ENCODE measurements at regions not wholly inside any gene's neighbourhood (a gene's known extent, or its start where the extent isn't known, plus 50 kb on each side); places are given as distances from the start of the nearest gene placed in this dataset.

DNA sequence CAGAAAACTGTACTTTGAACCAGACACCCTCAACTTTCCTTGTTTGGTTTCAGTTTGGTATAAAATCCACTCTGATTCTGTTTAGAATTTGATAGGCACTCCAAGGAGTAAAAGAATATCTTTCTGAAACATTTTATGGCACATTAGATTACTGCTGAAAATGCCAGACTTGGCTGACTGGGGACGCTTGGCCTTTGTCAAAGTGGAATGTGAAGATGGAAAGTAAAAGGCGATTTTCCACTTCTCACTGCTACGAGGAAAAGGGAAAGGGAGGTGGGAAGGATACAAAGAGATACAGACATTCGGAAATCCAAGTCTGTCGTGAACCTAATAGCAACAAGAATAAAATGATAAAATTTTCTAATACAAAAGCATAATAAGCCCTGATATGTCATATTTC, 203.9 kb downstream of the DMRT2 start:
- no peaks in the 10 kb centered on the region for H3K4me1 Mint-ChIP-seq (ENCODE audit: low read depth)
- no peak overlapping the region for H3K27ac Mint-ChIP-seq (ENCODE audit: unreplicated experiment)
- no peaks in the 10 kb centered on the region for H3K27me3 Mint-ChIP-seq (ENCODE audit: low read depth)
- H3K9me3 Mint-ChIP-seq (ENCODE audit: low read depth) = peaks cover 12% of the 10 kb centered on the region
- DNase-seq (ENCODE audit: low spot score) = no peak
- no peaks in the 10 kb centered on the region for H3K36me3 Mint-ChIP-seq (ENCODE audit: low read depth)
- TF ChIP-seq CTCF (IDR thresholded peaks at IDR 0.05) = no peak
- no peak overlapping the region for H3K4me3 Mint-ChIP-seq (ENCODE audit: unreplicated experiment)

- TF ChIP-seq CTCF (IDR thresholded peaks at IDR 0.05) = no peak
- peaks cover 15% of the 10 kb centered on the region for H3K9me3 Mint-ChIP-seq (ENCODE audit: low read depth)
- H3K36me3 Mint-ChIP-seq (ENCODE audit: low read depth) = no peaks in the 10 kb centered on the region
- no peaks in the 10 kb centered on the region for H3K4me1 Mint-ChIP-seq (ENCODE audit: low read depth)
- DNase-seq (ENCODE audit: low spot score) = no peak
- H3K27me3 Mint-ChIP-seq (ENCODE audit: low read depth) = no peaks in the 10 kb centered on the region
- no peak overlapping the region for H3K4me3 Mint-ChIP-seq (ENCODE audit: unreplicated experiment)
- no peak overlapping the region for H3K27ac Mint-ChIP-seq (ENCODE audit: unreplicated experiment)
Measured at GRCh38 chr9:1256178-1256577, 206.0 kb downstream of the DMRT2 start.

DNA sequence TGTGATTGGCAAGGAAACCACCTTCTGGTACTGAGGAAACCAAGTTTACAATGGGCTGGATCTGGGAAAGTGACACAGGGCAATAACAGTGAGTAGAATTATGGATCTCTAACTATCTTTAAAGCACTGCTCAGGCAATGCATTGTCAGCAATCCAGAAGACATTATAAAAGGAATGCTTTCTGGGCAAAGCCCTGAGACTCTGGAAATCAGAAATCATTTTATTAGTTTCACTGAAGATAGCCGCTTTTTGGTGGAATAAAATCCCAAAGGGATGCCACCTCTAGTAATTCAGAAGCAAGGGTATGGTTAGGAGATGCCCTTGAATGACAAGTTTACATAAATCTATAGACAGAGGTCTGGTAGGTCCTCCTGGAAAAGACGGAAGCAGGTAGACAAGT, 211.1 kb downstream of the DMRT2 start:
- peaks cover 24% of the 10 kb centered on the region for H3K9me3 Mint-ChIP-seq (ENCODE audit: low read depth)
- H3K27ac Mint-ChIP-seq (ENCODE audit: unreplicated experiment) = no peak overlapping the region
- no peaks in the 10 kb centered on the region for H3K4me1 Mint-ChIP-seq (ENCODE audit: low read depth)
- H3K36me3 Mint-ChIP-seq (ENCODE audit: low read depth) = no peaks in the 10 kb centered on the region
- H3K27me3 Mint-ChIP-seq (ENCODE audit: low read depth) = peaks cover 3% of the 10 kb centered on the region
- TF ChIP-seq CTCF (IDR thresholded peaks at IDR 0.05) = no peak
- no peak overlapping the region for H3K4me3 Mint-ChIP-seq (ENCODE audit: unreplicated experiment)
- no peak for DNase-seq (ENCODE audit: low spot score)

DNA sequence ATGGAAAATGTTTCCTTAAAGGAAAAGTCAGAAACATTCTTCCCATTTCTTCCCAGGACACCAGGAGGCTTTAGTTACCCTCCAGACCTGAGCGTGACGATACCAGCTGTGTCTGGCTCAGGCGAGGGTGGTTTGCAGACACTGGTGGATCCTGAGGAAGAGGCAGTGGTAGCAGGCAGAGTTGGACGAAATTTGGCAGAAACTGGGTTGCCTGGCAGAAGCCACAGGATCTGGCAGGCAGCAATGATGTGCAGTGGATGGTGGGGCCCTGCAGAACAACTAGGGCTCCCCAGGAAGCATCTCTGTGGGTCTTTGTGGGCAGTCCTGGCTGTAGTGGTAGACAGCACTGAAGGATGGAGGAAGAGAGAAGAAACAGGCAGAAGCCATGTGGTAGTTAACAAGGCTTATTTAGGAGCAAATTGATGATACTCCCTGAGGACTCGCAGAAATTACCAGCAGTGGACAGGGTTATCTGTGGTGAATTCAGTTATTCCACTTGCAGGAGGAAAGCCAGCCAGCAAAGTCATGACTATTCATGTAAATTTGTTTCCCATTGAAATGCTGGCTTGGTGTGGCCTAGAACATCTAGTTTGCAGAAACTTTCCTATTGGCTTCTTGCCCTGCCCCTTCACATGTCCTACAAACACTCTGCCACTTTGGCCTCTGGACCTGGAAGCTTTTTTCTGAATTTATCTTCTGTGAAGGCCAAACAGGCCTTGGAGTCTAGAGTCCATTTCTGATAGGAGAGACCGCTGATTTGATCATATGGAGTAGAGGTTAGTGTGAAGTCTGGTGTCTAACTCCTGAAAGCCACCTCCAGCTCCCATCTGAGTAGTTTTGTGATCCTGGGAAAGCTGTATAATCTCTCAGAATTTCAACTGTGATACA, 212.0 kb downstream of the DMRT2 start:
- DNase-seq (ENCODE audit: low spot score) = no peak
- Mint-ChIP-seq H3K4me3 (ENCODE audit: unreplicated experiment) (no peak overlapping the region), H3K9me3 (ENCODE audit: low read depth) (peaks cover 27% of the 10 kb centered on the region), H3K36me3 (ENCODE audit: low read depth) (no peaks in the 10 kb centered on the region), H3K27ac (ENCODE audit: unreplicated experiment) (no peak overlapping the region), H3K4me1 (ENCODE audit: low read depth) (no peaks in the 10 kb centered on the region), H3K27me3 (ENCODE audit: low read depth) (peaks cover 3% of the 10 kb centered on the region)
- no peak for TF ChIP-seq CTCF (IDR thresholded peaks at IDR 0.05)

DNA sequence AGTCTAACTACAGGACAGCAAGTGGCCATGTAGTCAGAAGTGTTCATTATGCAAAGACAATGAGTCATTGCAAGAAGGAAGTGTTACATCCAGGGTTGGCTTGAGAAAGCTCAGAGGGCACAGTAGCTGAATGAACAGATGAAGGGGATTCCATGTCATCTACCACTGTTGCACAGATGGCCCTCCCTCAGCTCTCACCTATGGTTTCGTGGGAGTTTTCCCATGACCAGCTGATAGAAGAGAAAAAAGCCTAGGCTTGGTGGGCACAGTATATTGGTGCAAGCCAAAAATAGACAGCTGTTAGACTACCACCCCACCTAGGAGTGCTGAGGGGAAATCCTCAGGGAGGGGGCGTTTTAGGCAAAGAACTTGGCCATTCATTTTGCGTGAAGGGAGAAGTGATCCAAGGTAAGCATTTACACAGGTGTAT, 217.0 kb downstream of the DMRT2 start:
- no peak overlapping the region for H3K27ac Mint-ChIP-seq (ENCODE audit: unreplicated experiment)
- no peaks in the 10 kb centered on the region for H3K36me3 Mint-ChIP-seq (ENCODE audit: low read depth)
- no peak for DNase-seq (ENCODE audit: low spot score)
- no peak overlapping the region for H3K4me3 Mint-ChIP-seq (ENCODE audit: unreplicated experiment)
- TF ChIP-seq CTCF (IDR thresholded peaks at IDR 0.05) = no peak
- peaks cover 3% of the 10 kb centered on the region for H3K27me3 Mint-ChIP-seq (ENCODE audit: low read depth)
- peaks cover 30% of the 10 kb centered on the region for H3K9me3 Mint-ChIP-seq (ENCODE audit: low read depth)
- H3K4me1 Mint-ChIP-seq (ENCODE audit: low read depth) = no peaks in the 10 kb centered on the region
